Gastroesophageal sphincter (tissue), 3 donors: ENCODE measurements at regions not wholly inside any gene's neighbourhood (a gene's known extent, or its start where the extent isn't known, plus 50 kb on each side); places are given as distances from the start of the nearest gene placed in this dataset.

Experiments
- POLR2AphosphoS5 ChIP-seq: sonication (generic); formaldehyde crosslinking; IDR thresholded peaks from one replicate; pipeline ENCODE4 v1.6.1; 2017; ENCODE audit warnings: antibody characterized with exemption
- TF ChIP-seq, protein P1 (sequence below), 4 experiments: fragments of 200-600 bp in 2 of 4; fragments of 450-650 bp in 2 of 4; sonication (generic) in 1 of 4; IDR thresholded peaks; one replicate each; pipeline ENCODE4 v1.5.1; 2017 to 2019; ENCODE audit warnings: antibody characterized with exemption in 4 of 4, mild to moderate bottlenecking in 2 of 4, moderate library complexity in 2 of 4

DNA sequence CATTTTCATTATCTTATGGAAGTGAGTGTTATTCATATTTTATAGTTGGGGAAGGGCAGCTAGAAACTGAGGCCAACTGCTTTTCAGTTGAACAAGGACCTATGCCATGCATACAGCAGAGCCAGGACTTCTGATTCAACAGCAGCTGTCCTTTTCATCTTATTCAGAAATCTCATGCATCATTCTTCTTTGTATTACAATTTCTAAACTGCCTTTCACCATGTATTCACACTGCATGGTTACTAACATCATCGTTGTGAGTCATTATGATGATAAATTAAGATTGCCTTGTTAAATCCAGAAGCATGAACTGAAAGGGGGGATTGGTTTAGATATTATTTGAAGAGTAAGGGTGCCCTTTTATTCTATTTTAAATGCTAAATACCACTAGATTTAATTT, 1470.1 kb upstream of the GOT2 start:
- TF ChIP-seq, protein P1, sequence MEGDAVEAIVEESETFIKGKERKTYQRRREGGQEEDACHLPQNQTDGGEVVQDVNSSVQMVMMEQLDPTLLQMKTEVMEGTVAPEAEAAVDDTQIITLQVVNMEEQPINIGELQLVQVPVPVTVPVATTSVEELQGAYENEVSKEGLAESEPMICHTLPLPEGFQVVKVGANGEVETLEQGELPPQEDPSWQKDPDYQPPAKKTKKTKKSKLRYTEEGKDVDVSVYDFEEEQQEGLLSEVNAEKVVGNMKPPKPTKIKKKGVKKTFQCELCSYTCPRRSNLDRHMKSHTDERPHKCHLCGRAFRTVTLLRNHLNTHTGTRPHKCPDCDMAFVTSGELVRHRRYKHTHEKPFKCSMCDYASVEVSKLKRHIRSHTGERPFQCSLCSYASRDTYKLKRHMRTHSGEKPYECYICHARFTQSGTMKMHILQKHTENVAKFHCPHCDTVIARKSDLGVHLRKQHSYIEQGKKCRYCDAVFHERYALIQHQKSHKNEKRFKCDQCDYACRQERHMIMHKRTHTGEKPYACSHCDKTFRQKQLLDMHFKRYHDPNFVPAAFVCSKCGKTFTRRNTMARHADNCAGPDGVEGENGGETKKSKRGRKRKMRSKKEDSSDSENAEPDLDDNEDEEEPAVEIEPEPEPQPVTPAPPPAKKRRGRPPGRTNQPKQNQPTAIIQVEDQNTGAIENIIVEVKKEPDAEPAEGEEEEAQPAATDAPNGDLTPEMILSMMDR (IDR thresholded peaks at IDR 0.05) = no peak
- no peak for TF ChIP-seq POLR2AphosphoS5
